GM18861 (cell line): ENCODE measurements at regions not wholly inside any gene's neighbourhood (a gene's known extent, or its start where the extent isn't known, plus 50 kb on each side); places are given as distances from the start of the nearest gene placed in this dataset.

Source experiments
- ATAC-seq: cut with Tn5 transposase; IDR thresholded peaks from one replicate; pipeline ENCODE4 v1.9.1; 2021; ENCODE audit not compliant: unreplicated experiment

DNA sequence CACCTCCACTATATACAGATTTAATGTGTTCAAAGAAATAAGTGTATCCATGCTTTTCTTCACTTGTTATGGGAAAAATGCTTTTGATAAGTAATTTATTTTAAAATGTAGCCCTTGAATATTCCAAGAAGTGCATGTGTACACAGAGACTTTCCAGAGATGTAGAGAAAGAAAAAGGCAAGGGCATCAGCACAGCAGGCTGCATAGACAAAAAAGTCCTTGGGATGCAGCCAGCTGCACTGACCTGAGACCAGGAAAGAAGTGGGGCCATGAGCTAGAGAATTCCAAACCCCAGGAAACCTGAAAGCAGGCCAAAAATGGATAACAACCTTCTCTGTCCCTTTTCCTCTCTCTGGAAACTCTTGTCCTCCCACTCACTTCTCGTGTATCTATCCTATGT is 51.6 kb upstream of the PRDM8 start:
- no peak for ATAC-seq

GRCh38 chr4:80144676-80145470 is 52.4 kb upstream of the PRDM8 start:
- ATAC-seq, result no peak

GRCh38 chr4:80143307-80143679 is 54.0 kb upstream of the PRDM8 start:
- no peak for ATAC-seq

DNA sequence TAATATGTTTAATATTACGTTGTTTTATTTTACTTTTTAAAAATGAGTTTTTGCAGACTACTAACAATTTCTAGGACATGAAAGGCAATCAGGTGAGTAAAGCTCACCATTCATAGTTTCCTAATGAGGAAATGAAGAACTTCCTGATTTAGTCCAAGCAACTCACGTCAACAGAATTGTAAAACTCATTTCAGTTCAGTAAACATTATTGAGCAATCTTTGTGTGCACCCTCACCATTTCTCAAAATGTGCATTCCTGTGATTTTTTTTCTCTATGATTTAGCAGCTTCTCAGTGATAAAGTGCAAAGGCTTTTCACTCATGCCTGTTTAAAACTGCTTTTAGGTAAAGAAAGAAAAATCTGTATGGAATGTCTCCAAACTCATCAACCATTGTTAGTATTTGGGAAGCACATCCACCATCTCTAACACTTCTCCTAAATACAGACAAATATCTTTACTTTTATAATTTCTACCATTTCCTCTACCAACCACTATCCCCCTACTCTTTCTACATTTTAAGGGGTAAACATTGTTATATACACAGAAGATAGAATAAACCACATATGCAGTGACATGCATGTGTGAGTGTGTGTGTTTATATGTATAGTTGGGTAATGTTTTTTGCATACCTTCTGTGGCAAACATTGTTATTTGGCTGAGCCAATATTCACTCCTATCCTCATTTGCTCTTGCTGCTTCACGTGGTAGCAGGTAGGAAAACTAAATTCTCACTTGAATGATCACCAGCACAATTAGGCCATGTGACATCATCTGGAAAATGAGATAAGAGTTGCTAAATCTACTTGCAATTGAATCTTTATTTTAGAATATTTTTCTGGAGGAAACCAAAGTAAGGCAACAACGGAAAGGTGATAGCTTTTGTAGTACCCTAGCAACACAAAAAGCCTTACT is 54.7 kb upstream of the PRDM8 start:
- ATAC-seq, result no peak

GRCh38 chr4:80141543-80141942 is 55.8 kb upstream of the PRDM8 start:
- ATAC-seq, result no peak

GRCh38 chr4:80140194-80140593 is 57.1 kb upstream of the PRDM8 start:
- no peak for ATAC-seq

DNA sequence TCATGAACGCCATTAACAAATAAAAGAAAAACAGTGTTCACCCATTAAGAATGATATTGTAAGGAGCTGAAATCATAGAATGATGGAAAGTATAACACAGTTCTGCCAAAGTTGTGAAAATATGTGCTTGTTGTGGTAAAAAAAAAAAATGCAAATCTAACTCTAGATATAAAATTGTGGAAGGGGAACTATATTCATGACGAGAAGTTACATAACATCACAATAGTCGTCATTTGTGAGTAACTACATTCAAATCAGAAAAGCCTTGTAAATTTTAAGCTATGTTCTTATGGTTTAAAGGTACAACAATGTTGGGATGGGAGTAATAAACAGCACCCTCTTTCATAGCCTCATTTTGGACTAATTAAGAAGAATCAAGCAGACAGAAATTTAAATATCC is 57.6 kb upstream of the PRDM8 start:
- ATAC-seq, result no peak

DNA sequence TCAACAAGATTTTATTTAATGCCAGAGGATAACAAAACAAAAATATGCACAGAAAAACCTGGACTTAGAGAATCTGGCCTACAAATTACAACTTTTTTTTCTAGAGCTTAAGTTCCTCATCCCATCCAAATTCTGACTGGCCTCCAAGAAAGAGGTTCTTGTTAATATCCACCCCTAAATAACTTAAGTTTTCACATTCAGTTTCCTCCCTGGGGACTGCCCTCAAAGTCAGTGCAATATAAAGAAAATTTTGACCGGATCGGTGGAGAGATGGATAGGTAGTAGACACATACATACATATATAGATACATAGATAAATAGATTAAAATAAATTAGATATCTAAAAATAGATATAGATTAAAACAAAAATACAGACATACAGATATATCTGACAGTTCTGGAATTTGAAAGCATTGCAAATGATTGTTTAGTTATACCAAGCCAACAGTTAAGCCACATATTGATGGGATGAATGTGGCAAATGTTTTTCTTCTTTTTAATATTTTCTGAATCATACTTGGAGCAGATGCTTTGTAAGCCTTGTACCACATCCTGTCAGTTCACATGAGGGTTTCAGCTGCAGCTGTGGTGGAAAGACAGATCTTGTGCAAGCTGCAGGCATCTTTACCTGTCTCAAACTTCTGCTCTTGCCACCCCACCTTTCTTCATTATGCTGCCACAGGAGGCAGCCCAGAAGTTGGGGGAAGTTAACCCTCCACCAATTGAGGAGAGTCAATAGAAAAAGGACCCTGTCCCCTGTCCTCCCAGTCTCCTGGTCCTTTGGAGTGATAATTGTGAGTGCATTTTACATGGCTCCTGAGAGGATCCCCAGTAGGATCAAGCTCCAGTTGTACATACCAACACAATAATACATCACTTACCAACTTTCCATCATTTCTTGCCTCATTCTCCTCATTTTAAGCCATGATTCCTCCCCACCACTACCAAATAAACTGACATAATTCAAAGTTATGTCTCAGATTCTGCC is 58.5 kb upstream of the PRDM8 start:
- peak; percentile 97 for ATAC-seq

- ATAC-seq, result no peak
These were observed 59.7 kb upstream of the PRDM8 start for GRCh38 chr4:80137631-80138030.

GRCh38 chr4:80136270-80136669 is 61.0 kb upstream of the PRDM8 start:
- ATAC-seq, result no peak

DNA sequence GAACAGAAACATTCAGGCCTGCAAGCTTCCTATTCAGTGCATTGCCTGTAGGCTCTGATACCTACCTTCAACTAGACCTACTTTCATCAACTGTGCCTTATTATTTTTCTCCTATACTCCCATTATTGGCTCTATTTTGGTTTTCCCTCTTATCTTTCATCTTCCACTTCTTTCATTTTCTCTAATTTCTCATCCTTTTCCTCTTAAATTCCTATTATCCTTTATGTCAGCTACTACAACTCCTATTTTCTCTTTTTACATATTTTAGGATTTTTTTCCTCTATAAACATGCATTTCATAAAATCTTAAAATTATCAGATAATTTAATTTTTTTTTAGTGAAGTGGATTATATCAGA is 61.6 kb upstream of the PRDM8 start:
- ATAC-seq, result no peak

DNA sequence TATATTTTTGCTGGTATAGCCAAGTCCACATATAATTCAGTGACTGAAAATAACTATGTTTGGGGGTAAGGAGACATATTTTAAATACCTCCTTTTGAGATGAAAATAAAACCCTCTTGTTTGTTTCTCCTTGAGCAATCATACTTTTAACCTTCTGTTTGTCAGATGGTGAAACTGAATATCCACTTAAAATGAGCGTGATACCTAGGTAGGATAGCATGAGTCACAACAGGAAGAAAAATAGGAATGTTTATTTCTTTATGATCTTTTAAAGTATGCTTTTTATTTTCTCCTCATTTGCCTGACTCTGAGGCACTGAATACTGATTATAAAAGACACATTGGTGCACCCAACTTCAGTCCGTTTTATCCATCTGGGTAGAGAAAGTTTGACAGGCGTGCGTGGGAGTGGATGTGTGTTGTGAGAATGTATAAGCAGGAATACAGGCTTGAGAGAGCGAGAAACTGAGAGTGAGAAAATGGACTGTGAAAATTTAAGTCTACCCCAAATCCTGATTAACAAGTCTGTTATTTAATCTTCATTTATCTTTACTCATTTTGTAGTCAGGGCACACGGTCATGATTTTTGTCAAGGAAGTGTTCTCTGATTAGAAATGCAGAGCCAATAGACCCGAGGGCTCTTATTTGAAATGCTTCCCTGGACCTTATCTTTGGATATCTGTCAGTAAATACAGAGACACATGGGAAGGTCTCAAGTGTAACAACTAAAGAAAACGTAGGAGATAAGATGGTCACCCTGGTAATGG is 62.1 kb upstream of the ANTXR2 start:
- no peak for ATAC-seq

- no peak for ATAC-seq
These were observed 60.3 kb upstream of the ANTXR2 start for GRCh38 chr4:80133240-80133783.

DNA sequence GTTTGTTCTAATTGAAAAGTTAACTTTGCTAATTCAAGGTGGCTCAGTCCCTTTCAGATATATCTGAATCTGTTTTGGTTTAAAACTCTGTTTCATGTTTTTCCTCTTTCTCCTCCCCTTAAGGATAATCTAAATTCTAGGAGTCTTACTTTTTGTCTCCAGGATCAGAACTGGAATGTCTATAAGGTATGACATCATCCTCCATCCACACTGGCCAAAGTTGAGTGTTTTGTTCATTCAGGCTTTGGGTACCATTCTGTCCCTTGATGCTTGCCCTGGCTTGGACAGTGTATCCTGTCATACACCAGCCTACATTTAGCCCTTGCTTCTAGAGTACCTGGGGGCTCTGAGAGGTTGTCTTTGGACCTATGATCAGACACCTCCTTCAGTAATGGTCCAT is 56.8 kb upstream of the ANTXR2 start:
- ATAC-seq, result no peak

DNA sequence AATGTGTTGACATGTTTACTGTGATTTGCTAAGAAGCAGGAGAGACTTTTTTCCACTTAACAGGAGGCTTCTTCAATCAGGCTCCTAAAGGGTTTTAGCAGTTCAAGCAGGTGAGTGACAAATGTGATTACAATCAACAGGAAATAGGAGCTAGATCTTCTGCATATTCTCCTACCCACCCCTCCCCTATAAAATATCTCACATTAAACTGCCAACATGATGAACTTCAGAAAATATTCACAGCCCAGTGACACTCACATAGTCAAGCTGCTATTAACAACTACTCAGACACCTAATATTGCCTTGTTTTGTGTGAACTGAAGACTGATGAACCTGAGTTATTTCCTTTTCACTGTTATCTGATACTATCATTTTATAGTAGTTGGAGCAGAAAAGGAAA is 55.9 kb upstream of the ANTXR2 start:
- no peak for ATAC-seq

- no peak for ATAC-seq
These were observed 54.9 kb upstream of the ANTXR2 start for GRCh38 chr4:80127870-80128419.

DNA sequence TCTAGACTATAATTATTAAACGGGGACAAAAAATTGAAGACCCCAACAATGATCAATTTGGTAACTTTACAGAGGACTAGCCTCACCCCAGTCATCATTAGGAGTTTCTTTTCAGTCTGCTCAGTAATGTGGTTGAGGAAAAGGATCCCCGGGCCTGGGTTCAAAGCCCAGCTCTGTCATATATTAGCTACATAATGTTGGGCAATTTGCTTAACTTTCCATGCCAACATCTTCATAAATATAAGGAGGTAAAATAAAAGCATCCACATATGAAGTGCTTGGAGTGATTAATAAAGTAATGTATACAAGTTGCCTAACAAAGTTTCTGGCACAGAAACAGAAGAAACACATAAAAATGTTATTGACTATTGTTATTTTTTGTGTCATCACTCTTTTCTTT is 53.4 kb upstream of the ANTXR2 start:
- ATAC-seq, result no peak

DNA sequence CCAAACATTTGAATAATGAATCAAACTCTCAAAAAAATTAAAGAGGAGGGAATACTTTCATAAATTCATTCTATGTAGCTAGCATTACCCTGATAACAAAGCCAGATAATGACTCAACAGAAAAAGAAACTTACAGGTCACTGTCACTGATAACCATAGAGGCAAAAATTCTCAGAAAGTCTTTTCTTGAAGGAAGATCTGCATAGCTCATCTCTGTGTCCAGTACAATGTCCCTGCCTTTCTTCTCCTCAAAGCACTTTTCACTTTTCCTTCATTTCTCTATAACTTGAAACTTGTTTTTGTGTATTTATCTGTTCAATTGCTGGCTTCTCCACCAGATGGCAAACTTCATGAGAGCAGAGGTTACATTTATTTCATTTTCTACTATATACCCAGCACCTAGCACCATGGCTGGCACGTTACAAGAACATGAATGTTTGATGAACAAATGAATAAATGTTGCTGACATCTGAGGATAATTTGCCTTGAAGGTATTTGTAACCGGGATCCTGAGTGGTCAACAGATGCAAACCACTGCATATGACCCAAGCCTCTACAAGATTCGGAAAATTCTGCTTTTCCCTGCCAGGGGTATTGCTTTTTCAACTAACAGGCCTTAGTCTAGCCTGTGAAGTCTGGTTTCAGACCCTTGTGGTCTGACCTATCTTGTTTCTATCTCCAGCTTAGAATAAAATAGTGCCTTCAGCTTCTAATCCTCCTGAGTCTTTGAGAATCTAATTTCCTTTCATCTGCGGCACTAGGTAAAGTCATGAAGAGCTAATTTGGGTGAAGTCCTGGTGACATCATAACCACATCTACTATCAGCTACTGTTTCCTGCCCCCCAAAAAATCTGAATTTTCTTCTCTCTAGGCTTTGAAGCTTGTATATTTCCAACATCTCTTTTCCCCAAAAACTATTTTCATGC is 52.5 kb upstream of the ANTXR2 start:
- ATAC-seq, result peak; percentile 54
